ENCODE measurements at regions not wholly inside any gene's neighbourhood (a gene's known extent, or its start where the extent isn't known, plus 50 kb on each side); places are given as distances from the start of the nearest gene placed in this dataset.

GRCh38 chr2:29977284-29977683 is 55.9 kb upstream of the ALK start:
- no TSS peak for BruUV-seq (replicated peaks)
- no peak for FAIRE-seq
- no peak overlapping the region for H2AFZ ChIP-seq (ENCODE audit: low read depth, low read length)

More at GRCh38 chr2:29977284-29977683, 55.9 kb upstream of the ALK start:
- H3K27me3 ChIP-seq (ENCODE audit: control insufficient read depth in 2 of 2, insufficient read depth in 2 of 2, low read length in 2 of 2) = no peaks in the 10 kb centered on the region
- no peak overlapping the region for H3K9ac ChIP-seq (replicated peaks; ENCODE audit: extremely low read depth, insufficient read depth, low read length)
- no peak for DNase-seq (ENCODE audit: low read depth, low spot score)
- H3K9me1 ChIP-seq (replicated peaks; ENCODE audit: control insufficient read depth, extremely low read depth, insufficient read depth, low read length) = no peaks in the 10 kb centered on the region
- ChIA-PET POLR2A (no interaction called here), CTCF (no interaction called here)
- TF ChIP-seq GATA2 (IDR thresholded peaks at IDR 0.05; ENCODE audit: insufficient read depth, insufficient read length, low read depth, low read length) (no peak), POLR2A (IDR thresholded peaks at IDR 0.05; ENCODE audit: low read depth, low read length) (no peak), FOS (IDR thresholded peaks at IDR 0.05; ENCODE audit: borderline replicate concordance, insufficient read depth, low read length) (no peak), CTCF (IDR thresholded peaks at IDR 0.05; ENCODE audit: extremely low read depth in 1 of 2, insufficient read depth in 1 of 2, low read depth in 1 of 2, low read length in 2 of 2) (no peak), MAX (IDR thresholded peaks at IDR 0.05; ENCODE audit: insufficient read depth, insufficient read length) (no peak), MYC (IDR thresholded peaks at IDR 0.05; ENCODE audit: low read depth, low read length) (no peak), JUN (IDR thresholded peaks at IDR 0.05; ENCODE audit: borderline replicate concordance, insufficient read depth, insufficient read length, low read depth) (no peak), EZH2 (IDR thresholded peaks at IDR 0.05; ENCODE audit: borderline replicate concordance, low read depth, low read length, severe bottlenecking) (no peak), POLR2AphosphoS5 (IDR thresholded peaks at IDR 0.05; ENCODE audit: insufficient read depth, low read depth, low read length) (no peak)
- dilution Hi-C loops (cut with MboI; ENCODE audit: extremely low pct_ligation_motif_present, low sequenced_read_pairs) = no loop called here
- no peak overlapping the region for H3K27ac ChIP-seq (ENCODE audit: insufficient read depth, low read depth, low read length)
- H3K4me1 ChIP-seq (ENCODE audit: control insufficient read depth, extremely low read depth, insufficient read depth, low read length) = no peaks in the 10 kb centered on the region
- no peak overlapping the region for H3K4me3 ChIP-seq (replicated peaks in 1 of 3; ENCODE audit: insufficient read depth in 1 of 3, low read depth in 1 of 3, low read length in 3 of 3)
- no peak overlapping the region for H3K4me2 ChIP-seq (ENCODE audit: insufficient read depth, low read length)
- H3K36me3 ChIP-seq (ENCODE audit: control insufficient read depth in 2 of 2, extremely low read depth in 1 of 2, insufficient read depth in 2 of 2, low read length in 2 of 2) = no peaks in the 10 kb centered on the region
- no peaks in the 10 kb centered on the region for H3K79me2 ChIP-seq (ENCODE audit: control insufficient read depth, insufficient read depth, low read length)
- intact Hi-C loops (cut with micrococcal nuclease) = no loop called here
- H3K9me3 ChIP-seq (replicated peaks; ENCODE audit: control insufficient read depth, insufficient read depth, low read length) = peaks cover 4% of the 10 kb centered on the region
- no peaks in the 10 kb centered on the region for H4K20me1 ChIP-seq (replicated peaks; ENCODE audit: control insufficient read depth, extremely low read depth, insufficient read depth, low read length)

Measured in endothelial cell of umbilical vein (primary cell).